ENCODE measurements at regions not wholly inside any gene's neighbourhood (a gene's known extent, or its start where the extent isn't known, plus 50 kb on each side); places are given as distances from the start of the nearest gene placed in this dataset.

DNA sequence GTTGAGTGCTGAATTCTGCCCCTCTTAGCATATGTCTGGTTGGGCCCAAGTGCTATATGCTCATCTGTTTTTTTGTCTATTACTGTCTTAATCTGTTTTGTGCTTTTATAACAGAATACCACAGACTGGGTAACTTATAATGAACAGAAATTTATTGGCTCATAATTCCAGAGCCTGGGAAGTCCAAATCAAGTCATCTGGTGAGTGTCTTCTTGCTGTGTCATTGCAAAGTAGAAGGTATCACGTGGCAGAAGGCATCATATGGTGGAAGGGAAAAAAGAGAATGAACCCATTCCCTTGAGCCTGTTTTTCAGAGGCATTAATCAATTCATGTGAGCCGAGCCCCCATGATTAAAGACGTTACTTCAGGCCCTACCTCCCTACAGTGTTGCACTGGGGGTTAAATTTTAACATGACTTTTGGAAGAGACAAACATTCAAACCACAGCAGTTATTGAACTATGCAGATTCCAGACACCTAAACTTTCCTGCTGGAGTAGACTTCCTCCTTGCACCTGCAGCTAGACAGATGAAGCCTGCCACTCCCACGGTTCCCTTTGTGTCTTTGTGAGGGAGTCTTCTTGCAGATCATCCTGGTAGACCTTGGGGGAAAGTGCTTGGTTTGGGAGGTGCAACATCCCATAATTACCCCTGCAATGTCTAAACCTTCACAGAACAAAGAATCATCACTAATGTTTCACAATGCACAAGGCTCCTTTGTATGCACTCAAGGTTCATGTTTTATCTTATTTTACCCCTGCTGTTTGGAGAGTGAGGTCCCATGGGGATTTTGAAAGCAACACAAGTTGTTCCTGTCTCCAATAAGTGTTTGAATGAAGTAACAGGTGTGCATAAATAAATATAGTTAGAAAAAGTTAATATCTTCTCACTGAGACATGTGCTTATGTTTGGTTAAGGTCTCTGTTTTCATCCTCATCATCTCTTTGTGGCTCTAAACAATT is 64.7 kb upstream of the XCR1 start:
- DNase-seq (ENCODE audit: low spot score) (no peak), ATAC-seq (no peak)
- no peak for TF ChIP-seq RORB (CRISPR knock-in tag; IDR thresholded peaks at IDR 0.05)
- no peak for TF ChIP-seq ESRRA (CRISPR knock-in tag; IDR thresholded peaks at IDR 0.05; ENCODE audit: borderline replicate concordance)
- no peak for TF ChIP-seq NFATC4 (CRISPR knock-in tag; IDR thresholded peaks at IDR 0.05)
- no peak for TF ChIP-seq MYBL2 (CRISPR knock-in tag; IDR thresholded peaks at IDR 0.05)
- no peak for TF ChIP-seq TEAD1 (CRISPR knock-in tag; IDR thresholded peaks at IDR 0.05)
- no peak for TF ChIP-seq SMAD3 (CRISPR knock-in tag; IDR thresholded peaks at IDR 0.05; ENCODE audit: borderline replicate concordance)
- TF ChIP-seq, protein P1, sequence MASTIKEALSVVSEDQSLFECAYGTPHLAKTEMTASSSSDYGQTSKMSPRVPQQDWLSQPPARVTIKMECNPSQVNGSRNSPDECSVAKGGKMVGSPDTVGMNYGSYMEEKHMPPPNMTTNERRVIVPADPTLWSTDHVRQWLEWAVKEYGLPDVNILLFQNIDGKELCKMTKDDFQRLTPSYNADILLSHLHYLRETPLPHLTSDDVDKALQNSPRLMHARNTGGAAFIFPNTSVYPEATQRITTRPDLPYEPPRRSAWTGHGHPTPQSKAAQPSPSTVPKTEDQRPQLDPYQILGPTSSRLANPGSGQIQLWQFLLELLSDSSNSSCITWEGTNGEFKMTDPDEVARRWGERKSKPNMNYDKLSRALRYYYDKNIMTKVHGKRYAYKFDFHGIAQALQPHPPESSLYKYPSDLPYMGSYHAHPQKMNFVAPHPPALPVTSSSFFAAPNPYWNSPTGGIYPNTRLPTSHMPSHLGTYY (CRISPR knock-in tag; IDR thresholded peaks at IDR 0.05) = no peak
- TF ChIP-seq, protein P2, sequence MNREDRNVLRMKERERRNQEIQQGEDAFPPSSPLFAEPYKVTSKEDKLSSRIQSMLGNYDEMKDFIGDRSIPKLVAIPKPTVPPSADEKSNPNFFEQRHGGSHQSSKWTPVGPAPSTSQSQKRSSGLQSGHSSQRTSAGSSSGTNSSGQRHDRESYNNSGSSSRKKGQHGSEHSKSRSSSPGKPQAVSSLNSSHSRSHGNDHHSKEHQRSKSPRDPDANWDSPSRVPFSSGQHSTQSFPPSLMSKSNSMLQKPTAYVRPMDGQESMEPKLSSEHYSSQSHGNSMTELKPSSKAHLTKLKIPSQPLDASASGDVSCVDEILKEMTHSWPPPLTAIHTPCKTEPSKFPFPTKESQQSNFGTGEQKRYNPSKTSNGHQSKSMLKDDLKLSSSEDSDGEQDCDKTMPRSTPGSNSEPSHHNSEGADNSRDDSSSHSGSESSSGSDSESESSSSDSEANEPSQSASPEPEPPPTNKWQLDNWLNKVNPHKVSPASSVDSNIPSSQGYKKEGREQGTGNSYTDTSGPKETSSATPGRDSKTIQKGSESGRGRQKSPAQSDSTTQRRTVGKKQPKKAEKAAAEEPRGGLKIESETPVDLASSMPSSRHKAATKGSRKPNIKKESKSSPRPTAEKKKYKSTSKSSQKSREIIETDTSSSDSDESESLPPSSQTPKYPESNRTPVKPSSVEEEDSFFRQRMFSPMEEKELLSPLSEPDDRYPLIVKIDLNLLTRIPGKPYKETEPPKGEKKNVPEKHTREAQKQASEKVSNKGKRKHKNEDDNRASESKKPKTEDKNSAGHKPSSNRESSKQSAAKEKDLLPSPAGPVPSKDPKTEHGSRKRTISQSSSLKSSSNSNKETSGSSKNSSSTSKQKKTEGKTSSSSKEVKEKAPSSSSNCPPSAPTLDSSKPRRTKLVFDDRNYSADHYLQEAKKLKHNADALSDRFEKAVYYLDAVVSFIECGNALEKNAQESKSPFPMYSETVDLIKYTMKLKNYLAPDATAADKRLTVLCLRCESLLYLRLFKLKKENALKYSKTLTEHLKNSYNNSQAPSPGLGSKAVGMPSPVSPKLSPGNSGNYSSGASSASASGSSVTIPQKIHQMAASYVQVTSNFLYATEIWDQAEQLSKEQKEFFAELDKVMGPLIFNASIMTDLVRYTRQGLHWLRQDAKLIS (CRISPR knock-in tag; IDR thresholded peaks at IDR 0.05; ENCODE audit: borderline replicate concordance) = no peak
- TF ChIP-seq, protein P3, sequence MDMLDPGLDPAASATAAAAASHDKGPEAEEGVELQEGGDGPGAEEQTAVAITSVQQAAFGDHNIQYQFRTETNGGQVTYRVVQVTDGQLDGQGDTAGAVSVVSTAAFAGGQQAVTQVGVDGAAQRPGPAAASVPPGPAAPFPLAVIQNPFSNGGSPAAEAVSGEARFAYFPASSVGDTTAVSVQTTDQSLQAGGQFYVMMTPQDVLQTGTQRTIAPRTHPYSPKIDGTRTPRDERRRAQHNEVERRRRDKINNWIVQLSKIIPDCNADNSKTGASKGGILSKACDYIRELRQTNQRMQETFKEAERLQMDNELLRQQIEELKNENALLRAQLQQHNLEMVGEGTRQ (CRISPR knock-in tag; IDR thresholded peaks at IDR 0.05) = no peak
- no peak for TF ChIP-seq GABPB1 (CRISPR knock-in tag; IDR thresholded peaks at IDR 0.05)
- no peak for TF ChIP-seq KAT7 (CRISPR knock-in tag; IDR thresholded peaks at IDR 0.05; ENCODE audit: borderline replicate concordance)
- no peak for TF ChIP-seq ZNF423 (CRISPR knock-in tag; IDR thresholded peaks at IDR 0.05)
- TF ChIP-seq, protein P4, sequence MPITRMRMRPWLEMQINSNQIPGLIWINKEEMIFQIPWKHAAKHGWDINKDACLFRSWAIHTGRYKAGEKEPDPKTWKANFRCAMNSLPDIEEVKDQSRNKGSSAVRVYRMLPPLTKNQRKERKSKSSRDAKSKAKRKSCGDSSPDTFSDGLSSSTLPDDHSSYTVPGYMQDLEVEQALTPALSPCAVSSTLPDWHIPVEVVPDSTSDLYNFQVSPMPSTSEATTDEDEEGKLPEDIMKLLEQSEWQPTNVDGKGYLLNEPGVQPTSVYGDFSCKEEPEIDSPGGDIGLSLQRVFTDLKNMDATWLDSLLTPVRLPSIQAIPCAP (CRISPR knock-in tag; IDR thresholded peaks at IDR 0.05) = no peak
- no peak for TF ChIP-seq ZBTB21 (CRISPR knock-in tag; IDR thresholded peaks at IDR 0.05; ENCODE audit: borderline replicate concordance)
- CTCF ChIA-PET = interaction anchor here (0.8 kb wide), 1 partner anchor 13 kb away, joined by 3 read pairs; no protein-coding TSS in a partner anchor
- Mint-ChIP-seq H3K27ac (no peak overlapping the region), H3K4me1 (no peaks in the 10 kb centered on the region), H3K27me3 (ENCODE audit: low read depth) (no peaks in the 10 kb centered on the region), H3K9me3 (peaks cover 11% of the 10 kb centered on the region), H3K4me3 (no peak overlapping the region), H3K36me3 (no peaks in the 10 kb centered on the region)
- POLR2A ChIA-PET = no interaction called here

DNA sequence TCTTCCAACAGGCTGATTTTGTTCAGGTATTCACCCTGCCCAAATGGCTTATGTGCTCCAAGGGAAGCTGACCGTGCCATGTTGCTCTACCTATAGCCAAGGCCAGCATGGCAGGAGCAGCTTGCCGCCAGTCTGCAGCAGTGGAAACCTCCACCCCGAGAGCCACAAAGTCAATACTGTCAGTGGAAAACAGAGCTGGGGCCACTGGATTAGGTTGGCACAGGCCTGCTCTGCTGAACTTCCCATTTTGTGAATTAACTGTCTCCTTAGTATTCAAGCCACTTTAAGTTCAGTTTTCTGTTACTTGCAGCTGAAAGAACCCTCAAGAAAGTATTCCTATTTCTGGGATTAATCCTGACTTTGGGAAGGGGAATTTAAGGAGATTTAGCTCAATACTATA is 63.8 kb upstream of the XCR1 start:
- no peak for TF ChIP-seq ATF1 (CRISPR knock-in tag; IDR thresholded peaks at IDR 0.05)
- no peak for TF ChIP-seq GABPB1 (CRISPR knock-in tag; IDR thresholded peaks at IDR 0.05)
- TF ChIP-seq, protein P5, sequence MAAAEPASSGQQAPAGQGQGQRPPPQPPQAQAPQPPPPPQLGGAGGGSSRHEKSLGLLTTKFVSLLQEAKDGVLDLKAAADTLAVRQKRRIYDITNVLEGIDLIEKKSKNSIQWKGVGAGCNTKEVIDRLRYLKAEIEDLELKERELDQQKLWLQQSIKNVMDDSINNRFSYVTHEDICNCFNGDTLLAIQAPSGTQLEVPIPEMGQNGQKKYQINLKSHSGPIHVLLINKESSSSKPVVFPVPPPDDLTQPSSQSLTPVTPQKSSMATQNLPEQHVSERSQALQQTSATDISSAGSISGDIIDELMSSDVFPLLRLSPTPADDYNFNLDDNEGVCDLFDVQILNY (CRISPR knock-in tag; IDR thresholded peaks at IDR 0.05) = no peak
- no peak for TF ChIP-seq EMX1 (CRISPR knock-in tag; IDR thresholded peaks at IDR 0.05)
- TF ChIP-seq OVOL2 (CRISPR knock-in tag; IDR thresholded peaks at IDR 0.05; ENCODE audit: borderline replicate concordance) = no peak
- TF ChIP-seq IRF2 (CRISPR knock-in tag; IDR thresholded peaks at IDR 0.05; ENCODE audit: borderline replicate concordance, low read depth) = no peak
- TF ChIP-seq, protein P6, sequence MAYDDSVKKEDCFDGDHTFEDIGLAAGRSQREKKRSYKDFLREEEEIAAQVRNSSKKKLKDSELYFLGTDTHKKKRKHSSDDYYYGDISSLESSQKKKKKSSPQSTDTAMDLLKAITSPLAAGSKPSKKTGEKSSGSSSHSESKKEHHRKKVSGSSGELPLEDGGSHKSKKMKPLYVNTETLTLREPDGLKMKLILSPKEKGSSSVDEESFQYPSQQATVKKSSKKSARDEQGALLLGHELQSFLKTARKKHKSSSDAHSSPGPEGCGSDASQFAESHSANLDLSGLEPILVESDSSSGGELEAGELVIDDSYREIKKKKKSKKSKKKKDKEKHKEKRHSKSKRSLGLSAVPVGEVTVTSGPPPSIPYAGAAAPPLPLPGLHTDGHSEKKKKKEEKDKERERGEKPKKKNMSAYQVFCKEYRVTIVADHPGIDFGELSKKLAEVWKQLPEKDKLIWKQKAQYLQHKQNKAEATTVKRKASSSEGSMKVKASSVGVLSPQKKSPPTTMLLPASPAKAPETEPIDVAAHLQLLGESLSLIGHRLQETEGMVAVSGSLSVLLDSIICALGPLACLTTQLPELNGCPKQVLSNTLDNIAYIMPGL (CRISPR knock-in tag; IDR thresholded peaks at IDR 0.05) = no peak
- no peak for TF ChIP-seq ZNF263 (CRISPR knock-in tag; IDR thresholded peaks at IDR 0.05; ENCODE audit: low read depth)
- no peak for TF ChIP-seq ZBTB21 (CRISPR knock-in tag; IDR thresholded peaks at IDR 0.05; ENCODE audit: borderline replicate concordance)
- TF ChIP-seq CREB1 (CRISPR knock-in tag; IDR thresholded peaks at IDR 0.05) = no peak
- Mint-ChIP-seq H3K36me3 (no peaks in the 10 kb centered on the region), H3K4me1 (no peaks in the 10 kb centered on the region), H3K27me3 (ENCODE audit: low read depth) (no peaks in the 10 kb centered on the region; the same call in 1 of the 2 replicates), H3K4me3 (no peak overlapping the region), H3K9me3 (peaks cover 11% of the 10 kb centered on the region), H3K27ac (no peak overlapping the region)
- DNase-seq (ENCODE audit: low spot score) (no peak), ATAC-seq (no peak)
- ChIA-PET CTCF (interaction anchor here (0.8 kb wide), 1 partner anchor 12 kb away, joined by 3 read pairs; no protein-coding TSS in a partner anchor), POLR2A (no interaction called here)
